ENCODE measurements at regions not wholly inside any gene's neighbourhood (a gene's known extent, or its start where the extent isn't known, plus 50 kb on each side); places are given as distances from the start of the nearest gene placed in this dataset.
"Not testable (repeated sequence)": the region's sequence is repeated elsewhere in the genome, so short reads cannot be mapped to it uniquely, and the experiment has no call there.

DNA sequence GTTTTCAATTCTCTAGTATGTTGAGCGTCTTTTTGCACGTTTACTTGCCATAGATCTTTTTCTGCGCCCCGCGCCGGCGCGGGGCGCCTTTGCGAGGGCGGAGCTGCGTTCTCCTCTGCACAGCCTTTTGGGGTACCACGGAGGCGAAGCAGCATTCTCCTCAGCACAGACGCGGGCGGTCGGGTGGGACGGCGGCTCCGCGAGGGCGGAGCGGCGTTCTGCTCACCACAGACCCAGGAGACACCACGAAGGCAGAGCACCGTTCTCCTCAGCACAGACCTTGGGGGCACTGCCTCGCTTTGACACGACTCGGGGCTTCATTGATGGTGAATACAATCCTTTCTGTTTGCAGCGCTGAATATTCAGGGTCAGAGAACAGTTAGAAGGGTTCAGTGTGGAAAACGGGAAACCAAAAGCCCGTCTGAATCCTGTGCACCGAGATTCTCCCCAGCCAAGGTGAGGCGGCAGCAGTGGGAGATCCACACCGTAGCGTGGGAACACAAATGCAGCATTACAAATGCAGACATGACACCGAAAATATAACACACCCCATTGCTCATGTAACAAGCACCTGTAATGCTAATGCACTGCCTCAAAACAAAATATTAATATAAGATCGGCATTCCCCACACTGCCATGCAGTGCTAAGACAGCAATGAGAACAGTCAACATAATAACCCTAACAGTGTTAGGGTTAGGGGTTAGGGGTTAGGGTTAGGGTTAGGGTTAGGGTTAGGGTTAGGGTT is 190.7 kb upstream of the VIPR2 start:
- not testable (repeated sequence) for DNase-seq

DNA sequence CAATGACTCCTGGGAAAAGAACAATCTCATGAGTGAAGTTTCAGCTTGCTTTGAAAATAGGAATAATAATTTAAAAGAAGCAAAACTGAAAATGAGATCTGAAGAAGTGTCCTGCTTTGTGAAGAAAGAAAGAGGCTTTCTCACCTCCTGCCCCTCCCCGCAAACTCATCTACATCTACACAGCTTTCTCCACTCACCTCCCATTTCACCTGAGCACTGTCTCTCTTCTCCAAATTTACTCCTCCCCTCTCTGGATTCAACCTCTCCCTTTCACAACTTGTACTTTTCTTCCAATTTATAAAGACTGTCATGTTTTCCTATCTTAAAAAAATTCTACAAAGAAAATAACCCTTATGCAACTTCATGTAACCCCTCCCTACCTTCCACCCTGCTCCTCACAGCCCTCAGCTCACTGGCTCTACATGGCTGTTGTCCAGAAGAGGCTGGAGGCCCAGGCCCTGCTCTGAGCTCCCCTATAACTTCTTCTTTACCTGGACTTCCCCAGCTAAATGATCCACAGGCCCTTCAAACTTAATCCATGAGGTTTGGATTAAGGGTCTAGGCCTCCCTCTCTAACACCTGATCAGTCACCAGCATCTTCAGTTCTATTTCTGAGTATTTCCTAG is 188.3 kb upstream of the VIPR2 start:
- not testable (repeated sequence) for DNase-seq

DNA sequence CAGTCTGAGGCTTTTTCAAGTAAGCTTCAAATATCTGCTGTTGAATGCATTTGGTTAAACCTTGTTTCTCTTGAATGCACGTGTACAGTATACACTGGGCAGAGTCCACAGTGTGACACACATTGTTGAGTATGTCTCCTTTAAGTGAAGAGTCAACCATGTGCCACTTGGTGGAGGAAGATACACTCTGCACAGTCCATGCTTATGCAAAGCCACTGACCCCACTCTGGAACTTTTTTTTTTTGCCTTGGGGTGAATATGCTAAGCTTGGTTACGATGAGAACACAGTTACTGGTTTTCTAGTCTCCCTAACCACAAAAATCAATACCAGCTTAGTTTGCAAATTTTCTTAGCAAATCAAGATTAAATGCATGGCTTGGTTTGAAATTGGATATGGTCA is 186.8 kb upstream of the VIPR2 start:
- no peak for DNase-seq

DNA sequence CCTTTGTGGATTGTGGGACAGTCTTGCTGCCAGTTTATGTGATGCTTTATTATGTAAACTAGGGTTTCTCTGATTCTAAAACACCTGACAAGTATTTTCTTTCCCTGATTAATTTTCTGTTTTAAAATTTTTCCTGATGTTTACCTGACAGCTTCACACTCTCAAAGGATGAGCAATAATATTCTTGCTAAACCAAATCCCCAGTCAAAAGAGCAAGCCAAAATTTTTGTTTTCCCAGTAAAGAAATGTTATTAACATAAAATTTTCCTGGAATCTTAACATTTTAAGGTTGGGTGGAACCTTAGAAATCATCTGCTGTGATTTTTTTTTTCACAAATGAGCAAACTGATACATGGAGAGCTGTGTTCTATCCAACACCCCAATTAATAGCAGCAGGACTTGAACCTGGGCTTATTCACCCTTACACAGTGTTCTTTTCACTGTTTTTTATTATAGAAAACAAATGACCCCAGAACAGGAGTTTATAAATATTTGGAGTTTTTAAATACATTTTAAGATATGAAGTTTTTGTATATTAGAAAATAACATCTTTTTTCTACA is 185.2 kb upstream of the VIPR2 start:
- DNase-seq = no peak

DNA sequence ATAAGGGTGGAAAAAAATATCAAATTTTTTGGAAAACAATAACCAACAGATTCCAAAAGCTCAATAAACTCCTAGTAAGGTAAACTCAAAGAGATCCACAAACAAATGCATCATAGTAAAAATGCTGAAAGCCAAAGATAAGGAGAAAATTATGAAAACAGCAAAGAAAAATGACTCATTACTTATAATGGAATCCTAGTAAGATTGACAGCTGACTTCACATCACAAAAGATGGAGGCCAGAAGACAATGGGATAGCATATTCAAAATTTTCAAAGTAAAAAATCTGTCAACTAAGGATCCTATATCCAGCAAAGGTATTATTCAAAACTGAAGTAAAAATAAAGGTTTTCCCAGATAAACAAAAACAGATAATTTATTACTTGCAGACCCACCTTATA is 183.4 kb upstream of the VIPR2 start:
- DNase-seq = no peak

DNA sequence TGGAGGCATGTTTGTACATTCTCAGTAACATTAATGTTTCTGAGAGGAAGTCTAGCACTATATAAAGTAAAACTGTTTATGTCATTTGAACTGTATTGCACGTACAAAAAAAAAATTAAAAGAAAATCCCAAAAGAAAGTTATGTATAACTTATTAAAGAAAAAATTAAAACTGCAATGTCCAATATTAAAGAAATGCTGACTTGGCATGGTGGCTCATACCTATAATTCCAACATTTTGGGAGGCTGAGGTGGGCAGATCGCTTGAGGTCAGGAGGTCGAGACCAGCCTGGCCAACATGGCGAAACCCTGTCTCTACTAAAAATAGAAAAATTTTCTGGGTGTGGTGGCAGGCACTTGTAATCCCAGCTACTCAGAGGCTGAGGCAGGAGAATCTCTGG is 178.7 kb upstream of the VIPR2 start:
- DNase-seq = no peak

DNA sequence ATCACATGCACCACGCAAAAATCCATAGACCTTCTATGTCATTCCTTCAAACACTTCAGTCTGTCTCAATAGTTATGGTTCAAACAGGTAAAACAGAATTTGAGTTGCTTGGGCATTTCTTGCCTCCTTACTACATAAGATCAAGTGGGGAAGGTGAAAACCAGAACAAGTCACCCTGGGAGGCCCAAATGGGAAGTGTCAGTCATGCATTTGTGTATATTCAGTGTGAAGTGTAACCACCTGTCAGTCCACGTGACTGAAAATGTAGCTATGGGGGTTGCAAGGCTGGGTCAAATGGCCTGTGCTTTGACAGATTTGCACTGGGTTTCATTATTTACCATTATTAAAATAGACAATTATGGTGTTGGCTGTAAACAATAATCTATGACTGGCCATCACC is 176.6 kb upstream of the VIPR2 start:
- DNase-seq = no peak

DNA sequence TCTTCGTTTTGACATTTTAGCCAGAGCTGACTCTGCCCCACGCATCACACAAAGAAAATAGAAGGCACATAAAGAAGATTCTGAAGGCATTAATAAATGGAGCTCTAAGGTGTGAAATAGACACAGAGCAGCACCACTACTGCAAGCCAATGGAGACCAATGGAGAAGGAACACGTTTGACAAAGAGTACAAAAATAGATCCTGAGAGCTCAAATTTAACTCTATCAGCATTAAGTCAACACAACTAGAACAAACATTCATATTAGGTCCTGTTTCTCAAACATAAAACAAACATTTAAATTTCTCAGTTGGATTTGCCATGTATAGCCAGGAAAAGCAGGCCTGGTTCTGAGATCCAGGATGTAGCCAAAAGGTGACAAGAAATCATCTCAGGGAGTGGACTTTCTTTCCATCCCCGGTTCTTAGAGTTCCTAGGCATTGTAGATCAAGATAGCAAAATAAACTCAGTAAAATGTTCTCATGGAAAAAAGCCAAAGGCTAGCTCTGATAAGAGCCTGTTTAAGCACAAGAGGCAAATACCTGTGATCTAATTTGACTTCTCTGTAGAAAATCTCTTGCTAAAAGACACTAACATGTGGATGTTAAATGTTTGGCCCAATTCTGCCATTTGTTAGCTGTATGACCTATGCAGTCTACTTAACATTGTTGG is 174.2 kb upstream of the VIPR2 start:
- no peak for DNase-seq

DNA sequence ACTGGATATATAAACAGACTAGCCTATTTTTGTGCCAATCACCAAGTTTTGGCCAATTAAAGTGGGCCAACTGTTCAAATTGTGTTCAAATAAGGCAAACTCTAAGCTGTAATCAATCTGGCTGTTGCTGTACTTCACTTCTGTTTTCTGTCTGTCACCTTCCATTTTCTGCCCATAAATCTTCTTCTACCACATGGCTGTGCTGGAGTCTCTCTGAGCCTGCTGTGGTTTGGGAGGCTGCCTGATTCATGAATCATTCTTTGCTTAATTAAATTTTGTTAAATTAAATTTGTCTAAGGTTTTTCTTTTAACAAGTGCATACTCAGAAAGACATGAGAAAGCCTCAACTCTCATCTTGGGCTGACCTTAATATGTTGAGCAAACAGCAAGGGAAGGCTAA is 172.6 kb upstream of the VIPR2 start:
- DNase-seq = no peak

DNA sequence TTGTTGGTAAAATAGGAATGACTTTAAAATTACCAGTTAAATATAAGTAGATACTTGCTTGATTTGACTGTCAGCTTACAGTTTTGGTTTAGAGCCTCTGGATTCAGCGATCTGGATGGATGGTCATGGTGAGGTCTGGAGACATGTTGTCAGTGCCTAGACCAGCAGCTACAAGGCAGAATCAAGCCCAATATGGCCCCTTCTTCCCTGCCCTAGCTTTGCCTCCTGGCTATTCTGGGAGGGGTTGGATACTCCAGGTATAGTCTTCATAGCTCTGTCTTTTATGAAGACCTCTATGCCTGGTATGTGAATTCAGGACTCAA is 166.5 kb upstream of the VIPR2 start:
- DNase-seq = no peak

DNA sequence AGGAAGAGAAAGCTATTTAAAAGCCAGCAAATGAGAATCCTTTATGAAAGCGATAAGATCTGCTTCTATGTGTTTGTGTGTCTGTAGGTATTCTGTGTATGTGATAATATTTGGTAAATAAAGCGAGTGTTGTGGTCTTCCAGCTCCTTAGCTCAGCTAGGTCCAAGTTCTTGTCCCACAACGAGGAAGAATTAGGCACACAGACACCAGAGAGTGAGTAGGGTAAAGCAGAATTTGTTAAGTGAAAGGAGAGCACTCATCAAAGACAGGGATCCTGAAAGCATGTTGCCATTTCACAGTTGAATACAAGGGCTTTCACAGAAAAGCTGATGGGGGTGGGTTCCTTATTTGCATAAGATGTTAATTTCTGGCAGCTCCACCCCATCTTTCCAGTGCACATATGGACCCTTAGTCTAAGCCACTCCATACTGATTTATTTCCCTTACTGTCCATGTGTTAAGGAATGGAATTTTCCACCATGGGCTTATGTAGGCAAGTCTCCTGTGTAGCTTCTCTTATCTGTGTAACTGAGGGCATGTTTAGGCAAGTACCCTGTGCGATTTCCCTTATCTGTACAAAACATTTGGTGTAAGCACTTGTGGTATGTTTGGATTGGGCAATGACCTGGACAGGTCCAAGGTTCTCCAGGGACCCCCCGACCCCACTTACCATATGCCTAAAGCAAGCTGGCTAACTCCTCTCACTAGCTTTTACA is 165.9 kb upstream of the VIPR2 start:
- no peak for DNase-seq

DNA sequence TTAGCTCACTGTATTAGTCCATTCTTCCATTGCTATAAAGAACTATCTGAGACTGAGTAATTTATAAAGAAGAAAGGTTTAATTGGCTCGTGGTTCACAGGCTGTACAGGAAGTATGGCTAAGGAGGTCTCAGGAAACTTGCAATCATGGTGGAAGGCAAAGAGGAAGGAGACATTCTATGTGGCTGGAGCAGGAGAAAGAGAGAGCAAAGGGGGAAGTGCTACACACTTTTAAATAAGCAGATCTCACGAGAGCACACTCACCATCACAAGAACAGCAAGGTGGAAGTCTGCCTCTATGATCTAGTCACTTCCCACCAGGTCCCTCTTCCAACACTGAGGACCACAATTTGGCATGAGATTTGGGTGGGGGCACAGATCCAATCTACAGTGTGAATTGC is 164.5 kb upstream of the VIPR2 start:
- DNase-seq = not testable (repeated sequence)

DNA sequence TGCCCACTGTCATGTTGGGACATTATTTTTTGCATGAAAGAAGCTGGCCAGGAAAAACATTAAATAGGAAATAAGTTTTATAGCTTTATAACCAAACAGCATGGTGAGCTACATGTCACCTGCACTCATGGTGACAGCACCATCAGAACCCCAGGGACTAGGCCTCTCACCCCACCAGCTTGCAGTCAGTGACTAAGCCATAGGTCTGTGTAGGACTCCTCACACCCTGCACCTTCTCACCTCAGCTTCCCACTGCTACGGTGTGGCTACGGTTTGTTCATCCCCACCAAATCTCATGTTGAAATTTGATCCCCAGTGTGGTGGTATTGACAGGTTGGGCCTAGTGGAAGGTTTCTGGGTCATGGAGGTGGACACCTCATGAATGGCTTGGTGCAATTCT is 161.3 kb upstream of the VIPR2 start:
- DNase-seq = no peak

DNA sequence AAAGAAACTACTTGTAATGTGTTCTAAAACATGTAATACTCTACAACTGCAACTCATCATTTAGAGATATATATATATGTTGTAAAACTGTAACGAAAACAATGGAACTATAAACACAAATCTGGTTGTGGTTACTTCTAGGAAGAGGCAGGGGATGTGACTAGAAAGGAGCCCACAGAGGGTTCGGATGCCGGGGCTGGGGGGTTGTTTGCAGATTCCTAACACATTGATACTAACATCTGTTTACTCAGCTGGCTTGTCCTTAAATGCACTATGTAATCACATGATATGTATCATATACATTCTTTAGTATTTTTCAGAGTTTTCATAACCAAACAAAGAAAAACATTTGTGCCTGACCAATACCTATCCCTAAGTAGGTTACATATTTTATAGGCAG is 160.5 kb upstream of the VIPR2 start:
- DNase-seq = not testable (repeated sequence)

DNA sequence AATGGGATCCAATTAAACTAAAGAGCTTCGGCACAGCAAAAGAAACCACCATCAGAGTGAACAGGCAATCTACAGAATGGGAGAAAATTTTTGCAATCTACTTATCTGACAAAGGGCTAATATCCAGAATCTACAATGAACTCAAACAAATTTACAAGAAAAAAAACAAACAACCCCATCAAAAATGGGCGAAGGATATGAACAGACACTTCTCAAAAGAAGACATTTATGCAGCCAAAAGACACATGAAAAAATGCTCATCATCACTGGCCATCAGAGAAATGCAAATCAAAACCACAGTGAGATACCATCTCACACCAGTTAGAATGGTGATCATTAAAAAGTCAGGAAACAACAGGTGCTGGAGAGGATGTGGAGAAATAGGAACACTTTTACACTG is 158.8 kb upstream of the VIPR2 start:
- DNase-seq = not testable (repeated sequence)

DNA sequence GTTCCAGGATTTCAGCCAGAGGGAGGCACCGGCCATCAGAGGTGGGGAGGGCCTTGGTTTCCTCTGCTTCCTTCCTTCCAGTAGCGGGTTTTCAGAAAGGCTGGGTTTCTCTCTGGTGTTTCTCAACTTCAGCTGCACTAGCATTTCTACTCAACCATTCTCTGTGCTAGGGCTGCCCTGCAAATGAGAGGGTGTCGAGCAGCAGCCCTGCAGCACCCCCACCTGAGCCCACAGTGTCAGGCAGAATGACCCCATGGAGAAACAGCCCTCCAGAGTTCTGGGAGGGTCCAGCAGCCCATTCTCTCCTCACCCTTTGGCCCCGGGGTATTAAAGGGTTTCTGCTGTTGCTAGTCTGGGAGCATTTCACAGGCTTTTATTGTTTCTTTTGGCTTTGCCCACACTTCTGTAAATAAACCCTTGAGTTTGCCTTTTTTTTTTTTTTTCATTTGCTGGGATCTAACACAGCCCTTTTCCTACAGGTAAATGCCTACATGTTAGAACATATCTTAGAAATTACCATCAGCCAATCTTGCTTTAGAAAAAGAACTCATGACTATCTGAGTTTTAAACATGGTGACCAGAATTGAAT is 151.5 kb upstream of the VIPR2 start:
- DNase-seq = no peak

DNA sequence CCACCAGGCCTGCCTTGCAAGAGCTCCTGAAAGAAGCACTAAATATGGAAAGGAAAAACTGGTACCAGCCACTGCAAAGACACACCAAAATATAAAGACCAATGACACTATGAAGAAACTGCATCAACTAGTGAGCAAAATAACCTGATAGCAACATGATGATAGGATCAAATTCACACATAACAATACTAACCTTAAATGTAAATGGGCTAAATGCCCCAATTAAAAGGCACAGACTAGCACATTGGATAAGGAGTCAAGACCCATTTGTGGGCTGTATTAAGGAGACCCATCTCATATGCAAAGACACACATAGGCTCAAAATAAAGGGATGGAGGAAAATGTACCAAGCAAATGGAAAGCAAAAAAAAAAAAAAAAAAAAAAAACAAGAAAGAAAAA is 141.8 kb upstream of the VIPR2 start:
- DNase-seq = not testable (repeated sequence)

DNA sequence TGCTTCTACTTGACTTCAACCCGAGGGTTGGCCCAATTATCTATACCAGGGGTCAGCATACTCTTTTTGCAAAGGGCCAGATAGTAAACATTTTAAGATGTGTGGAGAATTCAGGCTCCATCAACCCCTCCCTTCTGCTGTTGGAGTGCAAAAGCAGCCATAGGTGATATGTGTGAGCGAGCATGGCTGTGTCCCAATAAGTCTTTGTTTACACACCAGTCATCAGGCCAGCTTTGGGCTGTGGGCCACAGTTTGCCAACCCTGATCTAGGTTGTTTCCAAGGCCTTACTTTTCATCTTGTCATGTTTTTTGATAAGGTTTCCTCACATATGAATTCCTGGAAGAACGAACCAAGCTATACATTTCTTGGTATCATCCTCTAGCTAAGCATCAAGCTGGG is 136.9 kb upstream of the VIPR2 start:
- no peak for DNase-seq

DNA sequence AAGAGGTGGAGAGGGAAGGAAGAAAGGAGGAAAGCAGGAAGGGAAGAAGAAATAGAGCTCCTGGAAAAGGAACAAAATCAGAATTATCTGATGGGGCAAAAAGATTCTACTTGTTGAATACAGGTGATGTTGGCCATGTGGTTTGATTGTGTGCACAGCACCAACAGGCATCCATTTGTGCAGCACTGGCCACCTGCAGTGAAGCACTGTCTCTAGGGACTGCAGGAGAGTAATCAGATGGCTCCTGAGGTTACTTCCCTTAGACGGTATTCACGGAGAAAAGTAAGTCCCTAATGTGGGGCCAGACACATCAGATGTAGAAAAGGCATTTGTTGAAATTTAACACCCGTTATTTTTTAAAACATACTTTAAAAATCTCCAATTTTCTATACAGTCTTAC is 135.3 kb upstream of the VIPR2 start:
- DNase-seq = no peak

DNA sequence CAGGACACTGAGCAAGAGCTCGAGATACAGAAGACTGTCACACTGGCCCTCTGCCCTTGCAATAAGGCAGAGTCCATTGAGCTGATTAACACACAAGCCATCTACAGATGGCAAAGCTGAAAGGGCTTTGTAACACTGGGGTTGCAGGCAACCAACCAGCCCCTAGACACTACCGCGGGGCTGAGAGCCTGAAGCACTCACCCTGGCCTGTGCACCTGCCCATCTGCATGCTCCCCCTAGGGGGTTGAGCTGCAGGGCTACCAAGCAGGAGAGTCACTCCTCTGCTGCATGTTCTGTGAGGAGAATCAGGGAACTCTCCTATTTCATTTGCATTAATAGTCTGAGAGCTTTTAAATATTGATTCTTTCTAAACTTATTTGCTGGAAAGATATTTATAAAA is 128.1 kb upstream of the VIPR2 start:
- no peak for DNase-seq

DNA sequence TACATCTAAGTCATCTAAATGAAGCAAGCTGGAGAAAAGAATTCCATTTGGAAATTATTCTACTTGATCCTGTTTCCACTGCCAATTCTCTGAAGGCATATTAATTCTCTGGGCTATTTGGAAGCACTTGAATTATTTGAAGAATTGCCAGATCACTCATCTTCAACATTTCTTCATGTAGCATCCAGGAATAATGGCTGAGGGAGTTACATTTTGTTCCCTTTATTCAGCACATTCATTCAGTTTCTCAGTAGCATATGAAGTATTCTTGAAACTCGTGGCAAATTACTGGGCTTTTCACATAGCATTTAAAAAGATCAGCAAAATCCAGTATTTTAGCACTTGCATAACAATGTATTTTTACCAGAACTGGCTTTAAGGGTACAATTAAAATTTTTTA is 127.1 kb upstream of the VIPR2 start:
- no peak for DNase-seq

DNA sequence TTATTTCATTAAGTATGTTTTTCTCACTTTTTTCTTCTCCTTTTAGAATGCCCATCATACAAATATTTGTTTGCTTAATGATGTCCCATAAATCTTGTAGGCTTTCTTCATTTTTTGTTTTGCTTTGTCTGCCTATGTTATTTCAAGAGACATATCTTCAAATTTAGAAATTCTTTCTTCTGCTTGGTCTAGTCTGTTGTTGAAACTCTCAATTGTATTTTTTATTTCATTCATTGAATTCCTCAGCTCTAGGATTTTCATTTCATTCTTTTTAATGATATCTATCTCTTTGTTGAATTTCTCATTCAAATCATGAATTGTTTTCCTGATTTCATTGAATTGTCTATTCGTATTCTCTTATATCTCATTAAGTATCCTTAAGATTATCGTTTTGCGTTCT is 125.1 kb upstream of the VIPR2 start:
- no peak for DNase-seq

DNA sequence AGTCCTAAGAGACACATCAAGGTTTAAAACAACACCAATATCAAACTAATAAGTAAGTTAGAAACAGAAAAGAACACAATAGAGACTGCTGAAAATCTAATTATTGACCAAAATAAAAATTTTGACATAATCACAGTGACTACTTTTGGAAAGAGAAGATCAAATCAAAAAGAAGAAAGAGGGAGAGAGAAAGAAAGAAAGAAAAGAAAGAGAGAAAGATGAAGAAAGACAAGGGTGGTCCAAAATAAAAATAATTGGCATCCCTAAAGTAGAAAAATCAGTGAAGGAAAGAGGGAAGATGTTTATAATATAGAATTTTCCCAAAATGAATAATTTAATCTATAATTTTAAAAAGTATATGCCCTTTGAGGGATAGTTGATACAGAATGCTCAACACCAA is 118.8 kb upstream of the VIPR2 start:
- no peak for DNase-seq

All from suppressor macrophage treated with lipopolysaccharide for 4 hours (primary cell).